Suprapubic skin (tissue), 3 donors: ENCODE measurements at regions not wholly inside any gene's neighbourhood (a gene's known extent, or its start where the extent isn't known, plus 50 kb on each side); places are given as distances from the start of the nearest gene placed in this dataset.

Experiments
- CTCF ChIP-seq, 2 donors: fragments of 200-600 bp in 1 of 2; fragments of 450-650 bp in 1 of 2; sonication (generic) in 1 of 2; IDR thresholded peaks; one replicate each; pipeline ENCODE4 v1.5.1; 2016 to 2019; ENCODE audit warnings: antibody characterized with exemption in 2 of 2, mild to moderate bottlenecking in 1 of 2, moderate library complexity in 1 of 2
- POLR2A ChIP-seq, 2 donors: fragments of 450-650 bp; IDR thresholded peaks; one replicate each; pipeline ENCODE4 v1.6.1; 2017; ENCODE audit warnings: antibody characterized with exemption in 2 of 2, mild to moderate bottlenecking in 2 of 2, moderate library complexity in 2 of 2

DNA sequence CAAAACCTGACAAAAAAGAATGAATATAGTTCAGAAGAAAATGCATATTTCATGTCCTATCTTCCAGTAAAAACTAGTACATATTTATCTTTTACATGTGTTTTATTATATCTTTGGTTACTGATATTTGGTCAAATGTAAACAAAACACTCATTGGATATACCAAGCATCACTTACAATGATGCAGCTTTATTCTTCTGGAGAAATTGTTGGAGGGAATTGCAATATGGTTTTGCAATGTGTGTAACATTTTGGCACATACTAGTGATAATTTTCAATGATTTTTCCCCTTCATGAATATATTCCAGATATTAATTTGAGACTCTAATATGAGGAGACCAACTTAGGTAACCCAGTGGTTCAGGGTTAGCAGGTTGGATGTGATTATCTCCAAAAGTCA lies 146.1 kb downstream of the ZC3H11B start:
- TF ChIP-seq POLR2A (IDR thresholded peaks at IDR 0.05) (no peak), CTCF (IDR thresholded peaks at IDR 0.05) (no peak)
